IPS DF 6.9 (cell line): ENCODE measurements at regions not wholly inside any gene's neighbourhood (a gene's known extent, or its start where the extent isn't known, plus 50 kb on each side); places are given as distances from the start of the nearest gene placed in this dataset.
A peak's percentile ranks its signal among the peaks of the same experiment; 100 is the strongest.
"Not testable (repeated sequence)": the region's sequence is repeated elsewhere in the genome, so short reads cannot be mapped to it uniquely, and the experiment has no call there.

Experiments used
- DNase-seq: peaks from one replicate; pipeline ENCODE4 v3.0.0-alpha.2; 2013; ENCODE audit warnings: low read depth, low spot score
- H3K27ac ChIP-seq: one replicate; pipeline ENCODE4 v1.5.1; 2013; ENCODE audit warnings: low read length, control low read depth
- H3K27me3 ChIP-seq: 2 replicates; pipeline ENCODE4 v1.6.1; 2013; ENCODE audit warnings: mild to moderate bottlenecking, low read length; ENCODE audit not compliant: control insufficient read depth, insufficient read depth
- H3K36me3 ChIP-seq: 2 replicates; pipeline ENCODE4 v1.6.1; 2013; ENCODE audit warnings: low read length; ENCODE audit not compliant: control insufficient read depth, insufficient read depth
- H3K4me1 ChIP-seq: 2 replicates; pipeline ENCODE4 v1.6.1; 2013; ENCODE audit warnings: low read length; ENCODE audit not compliant: control insufficient read depth, insufficient read depth
- H3K4me3 ChIP-seq: 2 replicates; pipeline ENCODE4 v1.5.1; 2013; ENCODE audit warnings: mild to moderate bottlenecking, low read length
- H3K9me3 ChIP-seq: 2 replicates; pipeline ENCODE4 v1.6.1; 2013; ENCODE audit warnings: low read length, inconsistent platforms; ENCODE audit not compliant: control insufficient read depth, insufficient read depth
- WGBS: extraction: QIAGEN DNeasy Blood & Tissue Kit; methylation state at CpG from one replicate; pipeline ENCODE4 v1.1.7; 2013; ENCODE audit warnings: mixed read lengths, missing lambda C conversion rate; ENCODE audit not compliant: insufficient read length, insufficient coverage; 5-methylcytosine and 5-hydroxymethylcytosine counted together

DNA sequence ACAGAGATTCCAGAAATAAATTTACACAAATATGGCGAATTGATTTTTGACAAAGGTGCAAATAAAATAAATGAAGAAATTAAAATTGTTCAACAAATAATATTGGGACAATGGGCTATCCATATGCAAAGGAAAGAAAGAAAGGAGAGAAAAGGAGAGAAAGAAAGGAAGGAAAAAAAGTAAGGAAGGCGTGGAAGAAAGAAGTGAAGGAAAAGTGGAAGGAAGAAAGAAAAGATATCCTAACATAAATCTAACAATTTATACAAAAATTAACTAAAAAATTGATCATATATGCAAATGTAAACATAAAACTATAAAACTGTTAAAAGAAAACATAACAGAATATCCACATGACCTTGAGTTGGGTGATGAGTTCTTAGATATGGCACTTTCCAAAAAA is 78.7 kb upstream of the ZNF184 start:
- no peak overlapping the region for H3K4me3 ChIP-seq
- WGBS = no CpG with 5 or more reads among the region's 2 CpGs
- no peak overlapping the region for H3K27ac ChIP-seq
- H3K36me3 ChIP-seq = no peaks in the 10 kb centered on the region
- DNase-seq = no peak
- no peaks in the 10 kb centered on the region for H3K9me3 ChIP-seq
- no peaks in the 10 kb centered on the region for H3K27me3 ChIP-seq
- no peaks in the 10 kb centered on the region for H3K4me1 ChIP-seq

DNA sequence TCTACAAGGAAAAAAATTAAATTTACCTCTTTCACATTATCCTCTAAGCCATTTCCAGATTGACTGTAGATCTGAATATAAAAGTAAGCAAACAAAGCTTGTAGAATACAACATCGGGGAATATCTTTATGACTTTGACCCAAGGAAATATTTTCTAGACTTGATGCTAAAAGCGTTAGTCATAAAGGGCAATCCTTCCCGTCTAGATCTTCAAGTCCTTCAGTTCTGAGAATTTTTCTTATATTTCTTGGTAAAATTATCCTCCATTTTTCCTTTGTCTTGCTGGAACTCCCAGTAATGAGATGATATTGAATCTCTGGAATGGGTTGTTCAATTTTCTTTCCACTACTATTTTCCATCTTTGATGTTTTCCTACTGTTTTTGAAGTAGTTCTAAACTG is 77.8 kb upstream of the ZNF184 start:
- WGBS = no CpG with 5 or more reads among the region's 3 CpGs
- no peaks in the 10 kb centered on the region for H3K4me1 ChIP-seq
- H3K4me3 ChIP-seq = no peak overlapping the region
- DNase-seq = no peak
- no peaks in the 10 kb centered on the region for H3K36me3 ChIP-seq
- H3K27ac ChIP-seq = no peak overlapping the region
- H3K9me3 ChIP-seq = no peaks in the 10 kb centered on the region
- no peaks in the 10 kb centered on the region for H3K27me3 ChIP-seq

DNA sequence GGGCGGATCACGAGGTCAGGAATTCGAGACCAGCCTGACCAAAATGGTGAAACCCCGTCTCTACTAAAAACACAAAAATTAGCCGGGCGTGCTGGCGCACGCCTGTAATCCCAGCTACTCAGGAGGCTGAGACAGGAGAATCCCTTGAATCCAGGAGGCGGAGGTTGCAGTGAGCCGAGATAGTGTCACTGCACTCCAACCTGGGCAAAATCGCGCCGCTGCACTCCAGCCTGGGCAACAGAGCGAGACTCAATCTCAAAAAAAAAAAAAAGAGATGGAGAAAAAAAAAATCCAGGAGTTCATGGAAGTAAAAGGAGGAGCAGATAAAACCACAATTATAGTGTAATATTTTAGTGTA is 76.3 kb upstream of the ZNF184 start:
- WGBS = no CpG with 5 or more reads among the region's 14 CpGs
- not testable (repeated sequence) for H3K27me3 ChIP-seq, H3K36me3 ChIP-seq, H3K4me3 ChIP-seq, H3K4me1 ChIP-seq, H3K27ac ChIP-seq, DNase-seq, H3K9me3 ChIP-seq

GRCh38 chr6:27547157-27548075 is 74.5 kb upstream of the ZNF184 start:
- DNase-seq = no peak
- Histone ChIP-seq H3K27me3 (no peaks in the 10 kb centered on the region), H3K4me1 (no peaks in the 10 kb centered on the region), H3K27ac (no peak overlapping the region), H3K4me3 (peak overlapping the region; percentile 84; the same call in 1 of the 2 replicates), H3K36me3 (no peaks in the 10 kb centered on the region), H3K9me3 (no peaks in the 10 kb centered on the region)
- no CpG with 5 or more reads among the region's 23 CpGs for WGBS

- Histone ChIP-seq H3K4me3 (no peak overlapping the region), H3K27ac (no peak overlapping the region), H3K27me3 (no peaks in the 10 kb centered on the region), H3K36me3 (no peaks in the 10 kb centered on the region), H3K4me1 (no peaks in the 10 kb centered on the region), H3K9me3 (no peaks in the 10 kb centered on the region)
- no peak for DNase-seq
- no CpG with 5 or more reads among the region's 7 CpGs for WGBS
Observed at GRCh38 chr6:27546522-27546921, 73.6 kb upstream of the ZNF184 start.

GRCh38 chr6:27545271-27546046 is 72.6 kb upstream of the ZNF184 start:
- no peaks in the 10 kb centered on the region for H3K27me3 ChIP-seq
- no peak for DNase-seq
- no peak overlapping the region for H3K27ac ChIP-seq
- no peaks in the 10 kb centered on the region for H3K36me3 ChIP-seq
- H3K4me1 ChIP-seq = no peaks in the 10 kb centered on the region
- H3K9me3 ChIP-seq = no peaks in the 10 kb centered on the region
- H3K4me3 ChIP-seq = peak overlapping the region; percentile 90; the same call in 1 of the 2 replicates
- WGBS = no CpG with 5 or more reads among the region's 32 CpGs

- H3K4me3 ChIP-seq = peak overlapping the region; percentile 90; the same call in 1 of the 2 replicates
- DNase-seq = no peak
- no peaks in the 10 kb centered on the region for H3K36me3 ChIP-seq
- no peaks in the 10 kb centered on the region for H3K9me3 ChIP-seq
- H3K27ac ChIP-seq = no peak overlapping the region
- H3K4me1 ChIP-seq = no peaks in the 10 kb centered on the region
- no CpG with 5 or more reads among the region's 20 CpGs for WGBS
- H3K27me3 ChIP-seq = no peaks in the 10 kb centered on the region
Observed at GRCh38 chr6:27544612-27545260, 71.8 kb upstream of the ZNF184 start.

- not testable (repeated sequence) for H3K27ac ChIP-seq, DNase-seq, H3K4me1 ChIP-seq, H3K27me3 ChIP-seq, H3K9me3 ChIP-seq, H3K36me3 ChIP-seq
- H3K4me3 ChIP-seq = peak overlapping the region; percentile 90; the same call in 1 of the 2 replicates
- no CpG with 5 or more reads among the region's 20 CpGs for WGBS
Observed at GRCh38 chr6:27544135-27544534, 71.2 kb upstream of the ZNF184 start.

GRCh38 chr6:27542485-27542884 is 69.6 kb upstream of the ZNF184 start:
- H3K4me1 ChIP-seq = no peaks in the 10 kb centered on the region
- H3K9me3 ChIP-seq = no peaks in the 10 kb centered on the region
- no peak for DNase-seq
- no peaks in the 10 kb centered on the region for H3K36me3 ChIP-seq
- H3K4me3 ChIP-seq = no peak overlapping the region
- H3K27me3 ChIP-seq = no peaks in the 10 kb centered on the region
- WGBS = no CpG with 5 or more reads among the region's 2 CpGs
- no peak overlapping the region for H3K27ac ChIP-seq

GRCh38 chr6:27541933-27542297 is 69.0 kb upstream of the ZNF184 start:
- no peak for DNase-seq
- H3K9me3 ChIP-seq = no peaks in the 10 kb centered on the region
- no CpG with 5 or more reads among the region's 5 CpGs for WGBS
- H3K36me3 ChIP-seq = no peaks in the 10 kb centered on the region
- no peak overlapping the region for H3K27ac ChIP-seq
- no peaks in the 10 kb centered on the region for H3K27me3 ChIP-seq
- H3K4me1 ChIP-seq = no peaks in the 10 kb centered on the region
- H3K4me3 ChIP-seq = no peak overlapping the region
